ENCODE measurements at regions not wholly inside any gene's neighbourhood (a gene's known extent, or its start where the extent isn't known, plus 50 kb on each side); places are given as distances from the start of the nearest gene placed in this dataset.

GRCh38 chr7:54921116-54921515 lies 97.7 kb upstream of the EGFR start:
- Histone ChIP-seq H3K4me1 (no peaks in the 10 kb centered on the region), H3K9me3 (peaks cover 0 to 8% (median 0%) of the 10 kb centered on the region in 3 donors), H3K27ac (no peak overlapping the region), H3K27me3 (no peaks in the 10 kb centered on the region), H3K36me3 (no peaks in the 10 kb centered on the region), H3K4me3 (no peak overlapping the region)
- intact Hi-C loops (cut with DNase I; ENCODE audit: low total_unique reads), result no loop called here
- no peak for TF ChIP-seq CTCF (IDR thresholded peaks at IDR 0.05)
- DNase-seq, result no peak

- Histone ChIP-seq H3K4me1 (peaks cover 0 to 12% (median 2%) of the 10 kb centered on the region in 4 donors), H3K4me3 (no peak overlapping the region), H3K27me3 (no peaks in the 10 kb centered on the region), H3K36me3 (no peaks in the 10 kb centered on the region), H3K9me3 (no peaks in the 10 kb centered on the region), H3K27ac (no peak overlapping the region)
- no peak for TF ChIP-seq CTCF (IDR thresholded peaks at IDR 0.05)
- intact Hi-C loops (cut with DNase I; ENCODE audit: low total_unique reads), result no loop called here
- no peak for DNase-seq
Measured at GRCh38 chr7:54931532-54931931, 87.3 kb upstream of the EGFR start.

- peak; percentile 43 to 75 for DNase-seq
- Histone ChIP-seq H3K4me1 (peaks cover 0 to 12% (median 2%) of the 10 kb centered on the region in 4 donors), H3K36me3 (no peaks in the 10 kb centered on the region), H3K27me3 (no peaks in the 10 kb centered on the region), H3K4me3 (peak overlapping the region; percentile 52 to 54), H3K9me3 (no peaks in the 10 kb centered on the region), H3K27ac (peak overlapping the region; percentile 63 to 66)
- intact Hi-C loops (cut with DNase I; ENCODE audit: low total_unique reads), result no loop called here
- TF ChIP-seq CTCF (IDR thresholded peaks at IDR 0.05), result no peak
Measured at GRCh38 chr7:54932818-54933543, 85.8 kb upstream of the EGFR start.

- DNase-seq, result no peak
- Histone ChIP-seq H3K27ac (peak overlapping the region; percentile 63 to 66), H3K27me3 (no peaks in the 10 kb centered on the region), H3K9me3 (no peaks in the 10 kb centered on the region), H3K4me1 (peaks cover 0 to 12% (median 2%) of the 10 kb centered on the region in 4 donors), H3K36me3 (no peaks in the 10 kb centered on the region), H3K4me3 (peak overlapping the region; percentile 52 to 54)
- intact Hi-C loops (cut with DNase I; ENCODE audit: low total_unique reads), result no loop called here
- no peak for TF ChIP-seq CTCF (IDR thresholded peaks at IDR 0.05)
Measured at GRCh38 chr7:54933643-54934042, 85.2 kb upstream of the EGFR start.

GRCh38 chr7:54940748-54941147 lies 78.1 kb upstream of the EGFR start:
- no peak for TF ChIP-seq CTCF (IDR thresholded peaks at IDR 0.05)

More at GRCh38 chr7:54940748-54941147, 78.1 kb upstream of the EGFR start:
- DNase-seq, result no peak
- intact Hi-C loops (cut with DNase I; ENCODE audit: low total_unique reads), result no loop called here
- Histone ChIP-seq H3K27me3 (no peaks in the 10 kb centered on the region), H3K9me3 (no peaks in the 10 kb centered on the region), H3K27ac (no peak overlapping the region), H3K4me3 (no peak overlapping the region), H3K36me3 (no peaks in the 10 kb centered on the region), H3K4me1 (peaks cover 0 to 7% (median 2%) of the 10 kb centered on the region in 4 donors)

All from tibial artery (tissue), 4 donors.